ENCODE measurements at regions not wholly inside any gene's neighbourhood (a gene's known extent, or its start where the extent isn't known, plus 50 kb on each side); places are given as distances from the start of the nearest gene placed in this dataset.

DNA sequence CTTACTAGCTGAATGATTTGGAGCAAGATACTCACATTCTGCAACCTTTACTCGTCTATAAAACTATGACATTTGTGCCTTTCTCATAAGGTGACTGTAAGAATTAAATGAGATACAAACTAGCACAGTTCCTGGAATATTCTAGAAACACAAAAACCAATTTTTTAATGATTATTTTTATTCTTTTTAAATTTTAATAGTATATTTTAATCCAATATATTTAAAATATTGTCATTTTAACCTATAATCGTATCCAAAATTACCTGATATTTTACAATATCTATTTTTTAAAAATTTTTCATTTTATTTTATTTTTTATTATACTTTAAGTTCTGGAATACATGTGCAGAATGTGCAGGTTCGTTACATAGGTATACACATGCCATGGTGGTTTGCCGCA lies 238.1 kb downstream of the OLFM4 start:
- CTCF ChIA-PET: no interaction called here
- Histone ChIP-seq H3K27me3 (ENCODE audit: control insufficient read depth, insufficient read depth, low read length) (no peaks in the 10 kb centered on the region), H3K4me3 (ENCODE audit: low read depth, low read length) (no peak overlapping the region)

GRCh38 chr13:53269634-53270033 lies 241.0 kb downstream of the OLFM4 start:
- no peak overlapping the region for H3K4me3 ChIP-seq (ENCODE audit: low read depth, low read length)
- TF ChIP-seq, protein P1, sequence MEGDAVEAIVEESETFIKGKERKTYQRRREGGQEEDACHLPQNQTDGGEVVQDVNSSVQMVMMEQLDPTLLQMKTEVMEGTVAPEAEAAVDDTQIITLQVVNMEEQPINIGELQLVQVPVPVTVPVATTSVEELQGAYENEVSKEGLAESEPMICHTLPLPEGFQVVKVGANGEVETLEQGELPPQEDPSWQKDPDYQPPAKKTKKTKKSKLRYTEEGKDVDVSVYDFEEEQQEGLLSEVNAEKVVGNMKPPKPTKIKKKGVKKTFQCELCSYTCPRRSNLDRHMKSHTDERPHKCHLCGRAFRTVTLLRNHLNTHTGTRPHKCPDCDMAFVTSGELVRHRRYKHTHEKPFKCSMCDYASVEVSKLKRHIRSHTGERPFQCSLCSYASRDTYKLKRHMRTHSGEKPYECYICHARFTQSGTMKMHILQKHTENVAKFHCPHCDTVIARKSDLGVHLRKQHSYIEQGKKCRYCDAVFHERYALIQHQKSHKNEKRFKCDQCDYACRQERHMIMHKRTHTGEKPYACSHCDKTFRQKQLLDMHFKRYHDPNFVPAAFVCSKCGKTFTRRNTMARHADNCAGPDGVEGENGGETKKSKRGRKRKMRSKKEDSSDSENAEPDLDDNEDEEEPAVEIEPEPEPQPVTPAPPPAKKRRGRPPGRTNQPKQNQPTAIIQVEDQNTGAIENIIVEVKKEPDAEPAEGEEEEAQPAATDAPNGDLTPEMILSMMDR (IDR thresholded peaks at IDR 0.05; ENCODE audit: low read depth, low read length): no peak
- H3K27me3 ChIP-seq (ENCODE audit: control insufficient read depth, insufficient read depth, low read length): no peaks in the 10 kb centered on the region
- no peak for DNase-seq (ENCODE audit: low read depth, low spot score)
- peaks cover 9% of the 10 kb centered on the region; the same call in 1 of the 2 replicates for H3K9me3 ChIP-seq (ENCODE audit: control insufficient read depth, insufficient read depth, low read length)
- ChIA-PET POLR2A (no interaction called here), CTCF (interaction anchor here (1.2 kb wide), 1 partner anchor 19 kb away, joined by 4 read pairs; no protein-coding TSS in a partner anchor)
- H3K27ac ChIP-seq (ENCODE audit: low read depth, low read length): no peak overlapping the region

More for the DNA sequence above, 238.1 kb downstream of the OLFM4 start:
- DNase-seq (ENCODE audit: low read depth, low spot score): no peak
- H3K9me3 ChIP-seq (ENCODE audit: control insufficient read depth, insufficient read depth, low read length): peaks cover 9% of the 10 kb centered on the region; the same call in 1 of the 2 replicates
- TF ChIP-seq, protein P1 (IDR thresholded peaks at IDR 0.05; ENCODE audit: low read depth, low read length): no peak
- H3K27ac ChIP-seq (ENCODE audit: low read depth, low read length): no peak overlapping the region
- POLR2A ChIA-PET: no interaction called here

DNA sequence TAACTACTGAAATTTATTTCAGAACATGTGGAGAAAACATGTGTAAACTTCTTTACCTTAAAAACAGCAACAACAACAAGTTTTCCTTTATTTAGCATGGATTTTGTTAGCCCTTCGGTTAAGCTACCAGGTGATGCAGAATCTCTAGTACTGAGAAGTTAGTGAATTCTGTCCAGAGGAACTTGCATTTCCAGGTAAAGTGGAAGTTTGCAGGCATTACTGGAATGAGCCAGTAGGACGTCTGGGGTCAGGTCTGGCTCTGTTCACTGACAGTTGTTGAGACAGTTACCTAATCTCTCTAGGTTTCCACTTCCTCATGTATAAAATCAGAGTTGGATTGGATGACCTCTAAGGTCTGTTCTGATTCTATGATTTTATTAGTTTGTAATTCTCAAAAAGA lies 244.3 kb downstream of the OLFM4 start:
- H3K27ac ChIP-seq (ENCODE audit: low read depth, low read length): no peak overlapping the region
- ChIA-PET CTCF (no interaction called here), POLR2A (no interaction called here)

GRCh38 chr13:53276265-53276664 lies 247.7 kb downstream of the OLFM4 start:
- H3K4me3 ChIP-seq (ENCODE audit: low read depth, low read length): no peak overlapping the region
- DNase-seq (ENCODE audit: low read depth, low spot score): no peak
- no peaks in the 10 kb centered on the region for H3K27me3 ChIP-seq (ENCODE audit: control insufficient read depth, insufficient read depth, low read length)
- H3K27ac ChIP-seq (ENCODE audit: low read depth, low read length): no peak overlapping the region
- TF ChIP-seq, protein P1 (IDR thresholded peaks at IDR 0.05; ENCODE audit: low read depth, low read length): no peak
- peaks cover 8% of the 10 kb centered on the region for H3K9me3 ChIP-seq (ENCODE audit: control insufficient read depth, insufficient read depth, low read length)
- POLR2A ChIA-PET: no interaction called here
- CTCF ChIA-PET: no interaction called here

More for the DNA sequence above, 244.3 kb downstream of the OLFM4 start:
- Histone ChIP-seq H3K27me3 (ENCODE audit: control insufficient read depth, insufficient read depth, low read length) (no peaks in the 10 kb centered on the region), H3K4me3 (ENCODE audit: low read depth, low read length) (no peak overlapping the region), H3K9me3 (ENCODE audit: control insufficient read depth, insufficient read depth, low read length) (peaks cover 9% of the 10 kb centered on the region)
- TF ChIP-seq, protein P1 (IDR thresholded peaks at IDR 0.05; ENCODE audit: low read depth, low read length): no peak
- DNase-seq (ENCODE audit: low read depth, low spot score): no peak

- no peak for DNase-seq (ENCODE audit: low read depth, low spot score)
- ChIA-PET POLR2A (no interaction called here), CTCF (no interaction called here)
- Histone ChIP-seq H3K27me3 (ENCODE audit: control insufficient read depth, insufficient read depth, low read length) (no peaks in the 10 kb centered on the region), H3K9me3 (ENCODE audit: control insufficient read depth, insufficient read depth, low read length) (peaks cover 20% of the 10 kb centered on the region), H3K4me3 (ENCODE audit: low read depth, low read length) (no peak overlapping the region), H3K27ac (ENCODE audit: low read depth, low read length) (no peak overlapping the region)
- TF ChIP-seq, protein P1 (IDR thresholded peaks at IDR 0.05; ENCODE audit: low read depth, low read length): no peak
Observed at GRCh38 chr13:53281677-53282076, 253.1 kb downstream of the OLFM4 start.

Data from AG04450 (cell line).